Stomach (tissue), 8 donors: ENCODE measurements at regions not wholly inside any gene's neighbourhood (a gene's known extent, or its start where the extent isn't known, plus 50 kb on each side); places are given as distances from the start of the nearest gene placed in this dataset.

Source experiments
- DNase-seq, 2 donors: peaks; one replicate each; pipeline versions ENCODE4 v3.0.0 to v3.0.0-alpha.2; 2013 to 2019
- H3K27ac ChIP-seq, 5 donors: fragments of 200-600 bp in 4 of 5; sonication (generic) in 4 of 5; one replicate each; pipeline ENCODE4 v1.5.1; 2013 to 2019; ENCODE audit warnings: mild to moderate bottlenecking in 1 of 5, moderate library complexity in 1 of 5
- H3K27me3 ChIP-seq, 3 donors: fragments of 200-600 bp; sonication (generic); one replicate each; pipeline ENCODE4 v1.5.1; 2017 to 2019; ENCODE audit warnings: mixed run types in 1 of 3
- H3K36me3 ChIP-seq, 4 donors: fragments of 200-600 bp; sonication (generic); 1 replicate in 3 of 4; 2 replicates in 1 of 4; pipeline ENCODE4 v1.5.1; 2016 to 2019
- H3K4me1 ChIP-seq, 4 donors: fragments of 200-600 bp; sonication (generic); one replicate each; pipeline ENCODE4 v1.5.1; 2016 to 2019
- H3K4me3 ChIP-seq, 4 donors: fragments of 200-600 bp; sonication (generic) in 3 of 4; one replicate each; pipeline ENCODE4 v1.5.1; 2016 to 2019; ENCODE audit warnings: mild to moderate bottlenecking in 1 of 4
- H3K9me3 ChIP-seq, 4 donors: fragments of 200-600 bp; sonication (generic); one replicate each; pipeline ENCODE4 v1.5.1; 2016 to 2019
- CTCF ChIP-seq, 7 experiments: fragments of 450-650 bp in 4 of 7; fragments of 200-600 bp in 3 of 7; sonication (generic) in 3 of 7; IDR thresholded peaks; one replicate each; pipeline ENCODE4 v1.5.1; 2016 to 2019; ENCODE audit warnings: antibody characterized with exemption in 7 of 7, control low read depth in 2 of 7, mild to moderate bottlenecking in 1 of 7
- EP300 ChIP-seq: sonication (generic); formaldehyde crosslinking; IDR thresholded peaks from one replicate; pipeline ENCODE4 v1.6.1; 2017; ENCODE audit warnings: antibody characterized with exemption
- POLR2A ChIP-seq, 4 donors: fragments of 450-650 bp; IDR thresholded peaks; one replicate each; pipeline ENCODE4 v1.6.1; 2016; ENCODE audit warnings: antibody characterized with exemption in 4 of 4, control low read depth in 2 of 4, mild to moderate bottlenecking in 1 of 4, moderate library complexity in 1 of 4
- POLR2AphosphoS5 ChIP-seq, 3 donors: sonication (generic); formaldehyde crosslinking; IDR thresholded peaks; one replicate each; pipeline ENCODE4 v1.6.1; 2016; ENCODE audit warnings: antibody characterized with exemption in 3 of 3
- WGBS, 5 donors: extraction: QIAGEN DNeasy Blood & Tissue Kit in 3 of 5; methylation state at CpG; one replicate each; pipeline versions ENCODE4 v1.1.5 to v1.1.7; 2013 to 2018; 5-methylcytosine and 5-hydroxymethylcytosine counted together
- intact Hi-C: fragments of 100-400 bp; cut with DNase I; formaldehyde crosslinking; loops from one replicate; pipeline ENCODE4 v1.15.1; 2023; ENCODE audit warnings: low total_unique reads
- donor health status: healthy with polysubstance abuse.
- donor health status: Bipolar disorder and iron deficiency.
- donor health status: healthy.

- WGBS, 5 donors = 51 to 71% (median 60%) methylated on average over 2 of the region's 2 CpGs
- DNase-seq = no peak
Measured at GRCh38 chr3:112734171-112734570, 93.2 kb upstream of the CCDC80 start.

GRCh38 chr3:112730210-112730609 lies 89.3 kb upstream of the CCDC80 start:
- H3K9me3 ChIP-seq = no peaks in the 10 kb centered on the region
- H3K27ac ChIP-seq = no peak overlapping the region
- H3K4me3 ChIP-seq = no peak overlapping the region
- intact Hi-C loops = loop anchor here (10.0 kb wide), 2 partner anchors 85 to 245 kb away; partner anchors contain the start of gene CD200R1
- H3K4me1 ChIP-seq = peaks cover 0 to 6% (median 0%) of the 10 kb centered on the region in 4 donors
- H3K36me3 ChIP-seq = no peaks in the 10 kb centered on the region
- no peaks in the 10 kb centered on the region for H3K27me3 ChIP-seq
- no peak for TF ChIP-seq CTCF (IDR thresholded peaks at IDR 0.05)
- no peak for TF ChIP-seq EP300
- no peak for TF ChIP-seq POLR2A (IDR thresholded peaks at IDR 0.05)
- TF ChIP-seq POLR2AphosphoS5 (IDR thresholded peaks at IDR 0.05) = no peak
- no peak for DNase-seq

More at GRCh38 chr3:112734171-112734570, 93.2 kb upstream of the CCDC80 start:
- intact Hi-C loops = loop anchor here (10.0 kb wide), 2 partner anchors 81 to 241 kb away; partner anchors contain the start of gene CD200R1
- H3K27ac ChIP-seq = no peak overlapping the region
- TF ChIP-seq POLR2AphosphoS5 (IDR thresholded peaks at IDR 0.05) (no peak), POLR2A (IDR thresholded peaks at IDR 0.05) (no peak), CTCF (IDR thresholded peaks at IDR 0.05) (no peak), EP300 (no peak)
- no peak overlapping the region for H3K4me3 ChIP-seq
- H3K4me1 ChIP-seq = peaks cover 0 to 6% (median 0%) of the 10 kb centered on the region in 4 donors
- H3K27me3 ChIP-seq = no peaks in the 10 kb centered on the region
- H3K36me3 ChIP-seq = no peaks in the 10 kb centered on the region
- no peaks in the 10 kb centered on the region for H3K9me3 ChIP-seq

GRCh38 chr3:112721231-112721630 lies 80.3 kb upstream of the CCDC80 start:
- intact Hi-C loops = no loop called here
- H3K4me3 ChIP-seq = no peak overlapping the region
- DNase-seq = no peak
- H3K4me1 ChIP-seq = no peaks in the 10 kb centered on the region
- H3K27me3 ChIP-seq = no peaks in the 10 kb centered on the region
- no peaks in the 10 kb centered on the region for H3K36me3 ChIP-seq
- H3K9me3 ChIP-seq = no peaks in the 10 kb centered on the region
- TF ChIP-seq POLR2A (IDR thresholded peaks at IDR 0.05) = no peak
- TF ChIP-seq POLR2AphosphoS5 (IDR thresholded peaks at IDR 0.05) = no peak
- no peak for TF ChIP-seq CTCF (IDR thresholded peaks at IDR 0.05)
- TF ChIP-seq EP300 = no peak
- 73 to 87% (median 82%) methylated on average over 4 of the region's 4 CpGs for WGBS, 5 donors
- H3K27ac ChIP-seq = no peak overlapping the region

GRCh38 chr3:112718967-112719366 lies 78.0 kb upstream of the CCDC80 start:
- 72 to 93% (median 87%) methylated on average over 1 of the region's 1 CpG for WGBS, 5 donors
- Histone ChIP-seq H3K27ac (no peak overlapping the region), H3K4me1 (no peaks in the 10 kb centered on the region), H3K27me3 (no peaks in the 10 kb centered on the region), H3K9me3 (no peaks in the 10 kb centered on the region), H3K36me3 (no peaks in the 10 kb centered on the region), H3K4me3 (no peak overlapping the region)
- intact Hi-C loops = no loop called here
- TF ChIP-seq EP300 (no peak), CTCF (IDR thresholded peaks at IDR 0.05) (no peak), POLR2A (IDR thresholded peaks at IDR 0.05) (no peak), POLR2AphosphoS5 (IDR thresholded peaks at IDR 0.05) (no peak)
- DNase-seq = no peak
